GM23338 (cell line): ENCODE measurements at regions not wholly inside any gene's neighbourhood (a gene's known extent, or its start where the extent isn't known, plus 50 kb on each side); places are given as distances from the start of the nearest gene placed in this dataset.

ENCODE experiments used
- ATAC-seq: fragments of 200-7000 bp; cut with Tn5 transposase; 3 replicates; pipeline ENCODE4 v1.9.1; 2020
- DNase-seq: peaks from one replicate; pipeline ENCODE4 v3.0.0-alpha.2; 2015; ENCODE audit warnings: low spot score
- H2AFZ ChIP-seq: fragments of 200-600 bp; sonication (generic); 2 replicates; pipeline ENCODE4 v1.8.0; 2016; ENCODE audit warnings: antibody characterized with exemption, mild to moderate bottlenecking, moderate library complexity
- H3F3A ChIP-seq: fragments of 200-600 bp; sonication (generic); replicated peaks from 2 replicates; pipeline ENCODE4 v1.8.0; 2017; ENCODE audit warnings: antibody characterized with exemption, mixed run types, low read depth
- H3K27ac ChIP-seq: fragments of 200-600 bp; sonication (generic); 2 replicates; pipeline ENCODE4 v1.6.1; 2016; ENCODE audit warnings: low read depth
- H3K27me3 ChIP-seq: fragments of 200-600 bp; sonication (generic); 2 replicates; pipeline ENCODE4 v1.8.0; 2016; ENCODE audit warnings: mild to moderate bottlenecking, mixed run types, moderate library complexity; ENCODE audit not compliant: insufficient read depth
- H3K36me3 ChIP-seq: fragments of 200-600 bp; sonication (generic); 2 replicates; pipeline ENCODE4 v1.8.0; 2016; ENCODE audit warnings: mild to moderate bottlenecking; ENCODE audit not compliant: insufficient read depth
- H3K4me1 ChIP-seq: fragments of 200-600 bp; sonication (generic); 2 replicates; pipeline ENCODE4 v1.8.0; 2016; ENCODE audit warnings: mild to moderate bottlenecking, moderate library complexity; ENCODE audit not compliant: insufficient read depth
- H3K4me2 ChIP-seq: fragments of 200-600 bp; sonication (generic); 2 replicates; pipeline ENCODE4 v1.7.1; 2017; ENCODE audit warnings: mixed run types
- H3K4me3 ChIP-seq: fragments of 200-600 bp; sonication (generic); 2 replicates; pipeline ENCODE4 v1.6.1; 2016; ENCODE audit warnings: mixed run types
- H3K79me2 ChIP-seq: fragments of 200-600 bp; sonication (generic); replicated peaks from 2 replicates; pipeline ENCODE4 v1.8.0; 2017; ENCODE audit warnings: mild to moderate bottlenecking; ENCODE audit not compliant: insufficient read depth
- H3K9me2 ChIP-seq: fragments of 200-600 bp; sonication (generic); 2 replicates; pipeline ENCODE4 v1.8.0; 2017; ENCODE audit not compliant: insufficient read depth
- H4K20me1 ChIP-seq: fragments of 200-600 bp; sonication (generic); replicated peaks from 2 replicates; pipeline ENCODE4 v1.8.0; 2017; ENCODE audit warnings: mild to moderate bottlenecking; ENCODE audit not compliant: insufficient read depth
- H3K27ac Mint-ChIP-seq: 2 replicates; pipeline ENCODE4 v1.8.0; 2020; ENCODE audit warnings: inconsistent platforms, mild to moderate bottlenecking, moderate library complexity, mixed read lengths
- H3K27me3 Mint-ChIP-seq: 3 replicates; pipeline ENCODE4 v1.8.0; 2022; ENCODE audit warnings: low read depth, mild to moderate bottlenecking, moderate library complexity, mixed read lengths, inconsistent platforms; ENCODE audit not compliant: insufficient read depth, poor library complexity
- H3K36me3 Mint-ChIP-seq: 3 replicates; pipeline ENCODE4 v1.8.0; 2021; ENCODE audit warnings: low read depth, mild to moderate bottlenecking, inconsistent platforms, moderate library complexity, mixed read lengths
- H3K4me1 Mint-ChIP-seq: 3 replicates; pipeline ENCODE4 v1.8.0; 2020; ENCODE audit warnings: mild to moderate bottlenecking, inconsistent platforms, mixed read lengths
- H3K4me3 Mint-ChIP-seq: 3 replicates; pipeline ENCODE4 v1.8.0; 2021; ENCODE audit warnings: moderate library complexity, mild to moderate bottlenecking, inconsistent platforms, mixed read lengths
- H3K9me3 Mint-ChIP-seq: 3 replicates; pipeline ENCODE4 v1.8.0; 2020; ENCODE audit warnings: moderate library complexity, mild to moderate bottlenecking, inconsistent platforms, mixed read lengths
- CTCF ChIP-seq, 2 experiments: fragments of 200-600 bp in 1 of 2; sonication (generic) in 1 of 2; conservative IDR thresholded peaks; 2 replicates each; pipeline versions ENCODE4 v1.5.1 to v1.6.1; 2016 to 2017; ENCODE audit warnings: antibody characterized with exemption in 2 of 2, low read depth in 2 of 2, mild to moderate bottlenecking in 2 of 2, moderate library complexity in 1 of 2
- ETS1 ChIP-seq: IDR thresholded peaks from 2 replicates; pipeline ENCODE4 v1.6.1; 2016; ENCODE audit warnings: antibody characterized with exemption
- EZH2 ChIP-seq: fragments of 200-600 bp; sonication (generic); IDR thresholded peaks from one replicate; pipeline ENCODE4 v1.8.0; 2017; ENCODE audit warnings: antibody characterized with exemption, mild to moderate bottlenecking, low read depth; ENCODE audit not compliant: unreplicated experiment
- TF ChIP-seq, protein P1 (sequence below): fragments of 250-450 bp; sonication (Bioruptor Pico); IDR thresholded peaks from 2 replicates; pipeline ENCODE4 v1.5.0; 2020; ENCODE audit warnings: mild to moderate bottlenecking, moderate library complexity

DNA sequence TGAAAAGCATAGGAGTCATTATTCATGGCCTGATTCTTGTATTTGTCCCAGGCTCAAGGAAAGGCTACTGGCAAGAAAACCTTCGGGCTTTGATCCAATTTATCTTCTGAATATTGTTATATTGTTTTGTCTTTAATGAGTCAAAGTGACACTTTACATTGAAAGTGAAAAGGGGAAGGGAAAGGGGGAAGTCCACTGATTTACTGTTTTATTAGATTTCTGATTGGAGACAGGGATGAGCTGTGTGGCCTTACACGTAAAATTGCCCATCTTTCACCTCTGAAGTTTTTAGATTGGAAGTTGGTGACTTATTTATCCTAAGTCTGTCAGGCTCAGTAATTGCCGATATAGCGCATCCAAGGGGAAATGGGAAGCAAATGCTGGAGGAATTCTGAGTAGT lies 843.8 kb upstream of the LRRTM1 start:
- peaks cover 2% of the 10 kb centered on the region for H3K27me3 Mint-ChIP-seq

GRCh38 chr2:81136296-81136695 lies 831.7 kb upstream of the LRRTM1 start:
- no peaks in the 10 kb centered on the region for H3K27me3 ChIP-seq
- Mint-ChIP-seq H3K27me3 (no peaks in the 10 kb centered on the region), H3K4me3 (no peak overlapping the region), H3K9me3 (no peaks in the 10 kb centered on the region; the same call in 2 of the 3 replicates), H3K27ac (no peak overlapping the region), H3K4me1 (no peaks in the 10 kb centered on the region), H3K36me3 (no peaks in the 10 kb centered on the region)
- H3K4me3 ChIP-seq, result no peak overlapping the region
- DNase-seq, result no peak
- H3K79me2 ChIP-seq, result no peaks in the 10 kb centered on the region
- no peak for ATAC-seq
- no peaks in the 10 kb centered on the region for H3K36me3 ChIP-seq
- H3F3A ChIP-seq, result no peaks in the 10 kb centered on the region
- no peaks in the 10 kb centered on the region for H4K20me1 ChIP-seq
- H3K27ac ChIP-seq, result no peak overlapping the region
- TF ChIP-seq EZH2, result no peak
- H3K4me1 ChIP-seq, result no peaks in the 10 kb centered on the region
- H2AFZ ChIP-seq, result no peak overlapping the region
- no peak overlapping the region for H3K4me2 ChIP-seq
- no peaks in the 10 kb centered on the region for H3K9me2 ChIP-seq

More for the DNA sequence above, 843.8 kb upstream of the LRRTM1 start:
- Histone ChIP-seq H3K4me1 (no peaks in the 10 kb centered on the region), H3F3A (no peaks in the 10 kb centered on the region), H3K4me2 (no peak overlapping the region), H3K9me2 (0 out of 2 replicates have a peak, but pooled peaks cover 8% of the 10 kb centered on the region), H2AFZ (no peak overlapping the region), H3K27ac (no peak overlapping the region), H4K20me1 (no peaks in the 10 kb centered on the region), H3K36me3 (no peaks in the 10 kb centered on the region), H3K79me2 (no peaks in the 10 kb centered on the region), H3K27me3 (no peaks in the 10 kb centered on the region), H3K4me3 (no peak overlapping the region)
- TF ChIP-seq EZH2 (no peak), CTCF (conservative IDR thresholded peaks at IDR 0.05; ENCODE audit: low read depth in 2 of 2) (0 out of 4 replicates have a peak, but pooled peaks of 1 of the 2 experiments have one; percentile 7)
- no peak for ATAC-seq
- Mint-ChIP-seq H3K27ac (no peak overlapping the region), H3K9me3 (peaks cover 5% of the 10 kb centered on the region; the same call in 1 of the 3 replicates), H3K36me3 (peaks cover 8% of the 10 kb centered on the region; the same call in 2 of the 3 replicates), H3K4me3 (no peak overlapping the region), H3K4me1 (no peaks in the 10 kb centered on the region)
- no peak for DNase-seq

DNA sequence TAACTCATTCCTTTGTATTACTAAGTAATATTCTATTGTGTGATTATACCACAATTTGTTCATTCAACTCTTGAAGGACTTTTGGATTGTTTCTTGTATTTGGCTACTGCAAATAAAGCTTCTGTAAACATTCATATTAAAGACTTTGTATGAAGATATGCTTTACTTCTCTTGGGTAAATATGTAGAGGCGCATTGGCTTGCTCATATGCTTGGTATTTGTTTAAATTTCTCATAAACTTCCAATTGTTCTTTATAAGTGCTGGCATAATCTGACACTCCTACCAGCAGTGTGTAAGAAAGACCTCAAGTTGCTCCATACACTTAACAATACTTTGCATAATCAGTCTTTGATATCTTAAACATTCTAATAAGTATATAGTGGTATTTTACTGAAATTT lies 792.8 kb upstream of the LRRTM1 start:
- Mint-ChIP-seq H3K4me3 (no peak overlapping the region), H3K9me3 (no peaks in the 10 kb centered on the region), H3K36me3 (no peaks in the 10 kb centered on the region), H3K27ac (no peak overlapping the region), H3K27me3 (peaks cover 2% of the 10 kb centered on the region), H3K4me1 (peaks cover 6% of the 10 kb centered on the region)
- H3K4me3 ChIP-seq, result no peak overlapping the region
- H3K9me2 ChIP-seq, result no peaks in the 10 kb centered on the region; the same call in 1 of the 2 replicates
- no peak overlapping the region for H2AFZ ChIP-seq
- no peaks in the 10 kb centered on the region for H3K79me2 ChIP-seq
- no peaks in the 10 kb centered on the region for H3K27me3 ChIP-seq
- DNase-seq (no peak), ATAC-seq (no peak)
- no peak overlapping the region for H3K4me2 ChIP-seq
- H3F3A ChIP-seq, result no peaks in the 10 kb centered on the region
- no peaks in the 10 kb centered on the region for H3K36me3 ChIP-seq
- peaks cover 9% of the 10 kb centered on the region; the same call in 1 of the 2 replicates for H3K4me1 ChIP-seq
- H3K27ac ChIP-seq, result no peak overlapping the region
- H4K20me1 ChIP-seq, result no peaks in the 10 kb centered on the region
- TF ChIP-seq CTCF (conservative IDR thresholded peaks at IDR 0.05; ENCODE audit: low read depth in 2 of 2) (no peak), ETS1 (no peak)
- TF ChIP-seq, protein P1, sequence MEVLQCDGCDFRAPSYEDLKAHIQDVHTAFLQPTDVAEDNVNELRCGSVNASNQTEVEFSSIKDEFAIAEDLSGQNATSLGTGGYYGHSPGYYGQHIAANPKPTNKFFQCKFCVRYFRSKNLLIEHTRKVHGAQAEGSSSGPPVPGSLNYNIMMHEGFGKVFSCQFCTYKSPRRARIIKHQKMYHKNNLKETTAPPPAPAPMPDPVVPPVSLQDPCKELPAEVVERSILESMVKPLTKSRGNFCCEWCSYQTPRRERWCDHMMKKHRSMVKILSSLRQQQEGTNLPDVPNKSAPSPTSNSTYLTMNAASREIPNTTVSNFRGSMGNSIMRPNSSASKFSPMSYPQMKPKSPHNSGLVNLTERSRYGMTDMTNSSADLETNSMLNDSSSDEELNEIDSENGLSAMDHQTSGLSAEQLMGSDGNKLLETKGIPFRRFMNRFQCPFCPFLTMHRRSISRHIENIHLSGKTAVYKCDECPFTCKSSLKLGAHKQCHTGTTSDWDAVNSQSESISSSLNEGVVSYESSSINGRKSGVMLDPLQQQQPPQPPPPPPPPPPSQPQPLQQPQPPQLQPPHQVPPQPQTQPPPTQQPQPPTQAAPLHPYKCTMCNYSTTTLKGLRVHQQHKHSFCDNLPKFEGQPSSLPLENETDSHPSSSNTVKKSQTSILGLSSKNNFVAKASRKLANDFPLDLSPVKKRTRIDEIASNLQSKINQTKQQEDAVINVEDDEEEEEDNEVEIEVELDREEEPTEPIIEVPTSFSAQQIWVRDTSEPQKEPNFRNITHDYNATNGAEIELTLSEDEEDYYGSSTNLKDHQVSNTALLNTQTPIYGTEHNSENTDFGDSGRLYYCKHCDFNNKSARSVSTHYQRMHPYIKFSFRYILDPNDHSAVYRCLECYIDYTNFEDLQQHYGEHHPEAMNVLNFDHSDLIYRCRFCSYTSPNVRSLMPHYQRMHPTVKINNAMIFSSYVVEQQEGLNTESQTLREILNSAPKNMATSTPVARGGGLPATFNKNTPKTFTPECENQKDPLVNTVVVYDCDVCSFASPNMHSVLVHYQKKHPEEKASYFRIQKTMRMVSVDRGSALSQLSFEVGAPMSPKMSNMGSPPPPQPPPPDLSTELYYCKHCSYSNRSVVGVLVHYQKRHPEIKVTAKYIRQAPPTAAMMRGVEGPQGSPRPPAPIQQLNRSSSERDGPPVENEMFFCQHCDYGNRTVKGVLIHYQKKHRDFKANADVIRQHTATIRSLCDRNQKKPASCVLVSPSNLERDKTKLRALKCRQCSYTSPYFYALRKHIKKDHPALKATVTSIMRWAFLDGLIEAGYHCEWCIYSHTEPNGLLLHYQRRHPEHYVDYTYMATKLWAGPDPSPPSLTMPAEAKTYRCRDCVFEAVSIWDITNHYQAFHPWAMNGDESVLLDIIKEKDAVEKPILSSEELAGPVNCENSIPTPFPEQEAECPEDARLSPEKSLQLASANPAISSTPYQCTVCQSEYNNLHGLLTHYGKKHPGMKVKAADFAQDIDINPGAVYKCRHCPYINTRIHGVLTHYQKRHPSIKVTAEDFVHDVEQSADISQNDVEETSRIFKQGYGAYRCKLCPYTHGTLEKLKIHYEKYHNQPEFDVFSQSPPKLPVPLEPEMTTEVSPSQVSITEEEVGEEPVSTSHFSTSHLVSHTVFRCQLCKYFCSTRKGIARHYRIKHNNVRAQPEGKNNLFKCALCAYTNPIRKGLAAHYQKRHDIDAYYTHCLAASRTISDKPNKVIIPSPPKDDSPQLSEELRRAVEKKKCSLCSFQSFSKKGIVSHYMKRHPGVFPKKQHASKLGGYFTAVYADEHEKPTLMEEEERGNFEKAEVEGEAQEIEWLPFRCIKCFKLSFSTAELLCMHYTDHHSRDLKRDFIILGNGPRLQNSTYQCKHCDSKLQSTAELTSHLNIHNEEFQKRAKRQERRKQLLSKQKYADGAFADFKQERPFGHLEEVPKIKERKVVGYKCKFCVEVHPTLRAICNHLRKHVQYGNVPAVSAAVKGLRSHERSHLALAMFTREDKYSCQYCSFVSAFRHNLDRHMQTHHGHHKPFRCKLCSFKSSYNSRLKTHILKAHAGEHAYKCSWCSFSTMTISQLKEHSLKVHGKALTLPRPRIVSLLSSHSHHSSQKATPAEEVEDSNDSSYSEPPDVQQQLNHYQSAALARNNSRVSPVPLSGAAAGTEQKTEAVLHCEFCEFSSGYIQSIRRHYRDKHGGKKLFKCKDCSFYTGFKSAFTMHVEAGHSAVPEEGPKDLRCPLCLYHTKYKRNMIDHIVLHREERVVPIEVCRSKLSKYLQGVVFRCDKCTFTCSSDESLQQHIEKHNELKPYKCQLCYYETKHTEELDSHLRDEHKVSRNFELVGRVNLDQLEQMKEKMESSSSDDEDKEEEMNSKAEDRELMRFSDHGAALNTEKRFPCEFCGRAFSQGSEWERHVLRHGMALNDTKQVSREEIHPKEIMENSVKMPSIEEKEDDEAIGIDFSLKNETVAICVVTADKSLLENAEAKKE (CRISPR knock-in tag), result no peak
